Endothelial cell (in vitro differentiated cells): ENCODE measurements at regions not wholly inside any gene's neighbourhood (a gene's known extent, or its start where the extent isn't known, plus 50 kb on each side); places are given as distances from the start of the nearest gene placed in this dataset.
"Not testable (repeated sequence)": the region's sequence is repeated elsewhere in the genome, so short reads cannot be mapped to it uniquely, and the experiment has no call there.

Experiments used
- DNase-seq: peaks from one replicate; pipeline ENCODE4 v3.0.0; 2021; ENCODE audit warnings: low spot score
- H3K27ac Mint-ChIP-seq: one replicate; pipeline ENCODE4 v1.8.0; 2021; ENCODE audit warnings: mixed read lengths, inconsistent platforms; ENCODE audit not compliant: unreplicated experiment
- H3K27me3 Mint-ChIP-seq: one replicate; pipeline ENCODE4 v1.8.0; 2021; ENCODE audit warnings: mild to moderate bottlenecking, moderate library complexity, mixed read lengths, inconsistent platforms; ENCODE audit not compliant: unreplicated experiment
- H3K36me3 Mint-ChIP-seq: one replicate; pipeline ENCODE4 v1.8.0; 2021; ENCODE audit warnings: mild to moderate bottlenecking, low read depth, mixed read lengths, inconsistent platforms; ENCODE audit not compliant: unreplicated experiment
- H3K4me1 Mint-ChIP-seq: one replicate; pipeline ENCODE4 v1.8.0; 2021; ENCODE audit warnings: mild to moderate bottlenecking, mixed read lengths, inconsistent platforms; ENCODE audit not compliant: unreplicated experiment
- H3K4me3 Mint-ChIP-seq: one replicate; pipeline ENCODE4 v1.8.0; 2021; ENCODE audit warnings: mild to moderate bottlenecking, mixed read lengths, inconsistent platforms; ENCODE audit not compliant: unreplicated experiment
- H3K9me3 Mint-ChIP-seq: one replicate; pipeline ENCODE4 v1.8.0; 2021; ENCODE audit warnings: mixed read lengths, inconsistent platforms; ENCODE audit not compliant: unreplicated experiment
- CTCF ChIP-seq: fragments of 200-600 bp; sonication (generic); IDR thresholded peaks from one replicate; pipeline ENCODE4 v1.5.0; 2021; ENCODE audit warnings: antibody characterized with exemption; ENCODE audit not compliant: unreplicated experiment

GRCh38 chr11:21775911-21776310 lies 417.0 kb upstream of the ANO5 start:
- no peaks in the 10 kb centered on the region for H3K36me3 Mint-ChIP-seq
- no peak for TF ChIP-seq CTCF
- H3K9me3 Mint-ChIP-seq, result no peaks in the 10 kb centered on the region
- no peak for DNase-seq
- H3K4me1 Mint-ChIP-seq, result no peaks in the 10 kb centered on the region
- no peaks in the 10 kb centered on the region for H3K27me3 Mint-ChIP-seq
- H3K27ac Mint-ChIP-seq, result no peak overlapping the region
- H3K4me3 Mint-ChIP-seq, result no peak overlapping the region

- DNase-seq, result no peak
- H3K36me3 Mint-ChIP-seq, result no peaks in the 10 kb centered on the region
- no peak overlapping the region for H3K27ac Mint-ChIP-seq
- no peaks in the 10 kb centered on the region for H3K4me1 Mint-ChIP-seq
- H3K9me3 Mint-ChIP-seq, result no peaks in the 10 kb centered on the region
- no peaks in the 10 kb centered on the region for H3K27me3 Mint-ChIP-seq
- TF ChIP-seq CTCF, result no peak
- no peak overlapping the region for H3K4me3 Mint-ChIP-seq
Observed at GRCh38 chr11:21783954-21784353, 408.9 kb upstream of the ANO5 start.

- no peak for DNase-seq
- Mint-ChIP-seq H3K4me1 (no peaks in the 10 kb centered on the region), H3K27ac (no peak overlapping the region), H3K27me3 (no peaks in the 10 kb centered on the region), H3K9me3 (no peaks in the 10 kb centered on the region), H3K36me3 (no peaks in the 10 kb centered on the region), H3K4me3 (no peak overlapping the region)
- no peak for TF ChIP-seq CTCF
Observed at GRCh38 chr11:21785351-21785750, 407.5 kb upstream of the ANO5 start.

GRCh38 chr11:21794306-21794705 lies 398.6 kb upstream of the ANO5 start:
- Mint-ChIP-seq H3K4me3 (no peak overlapping the region), H3K36me3 (no peaks in the 10 kb centered on the region), H3K27me3 (no peaks in the 10 kb centered on the region), H3K27ac (no peak overlapping the region), H3K4me1 (no peaks in the 10 kb centered on the region), H3K9me3 (no peaks in the 10 kb centered on the region)
- no peak for DNase-seq
- no peak for TF ChIP-seq CTCF

DNA sequence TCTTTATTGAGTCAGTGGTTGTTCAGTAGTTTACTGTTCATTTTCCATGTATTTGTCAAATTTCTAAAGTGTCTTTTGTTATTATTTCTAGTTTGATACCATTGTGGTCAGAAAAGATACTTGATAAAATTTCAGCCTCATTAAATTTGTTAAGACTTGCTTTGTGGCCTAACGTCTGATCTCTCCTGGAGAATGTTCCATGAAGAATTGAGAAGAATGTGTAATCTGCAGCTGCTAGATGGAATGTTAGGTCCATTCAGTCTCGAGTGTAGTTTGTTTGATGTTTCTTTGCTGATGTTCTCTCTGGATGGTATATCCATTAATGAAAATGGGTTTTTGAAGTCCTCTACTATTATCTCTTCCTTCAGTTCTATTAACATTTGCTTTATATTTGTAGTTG lies 394.7 kb upstream of the ANO5 start:
- no peaks in the 10 kb centered on the region for H3K36me3 Mint-ChIP-seq
- no peak overlapping the region for H3K4me3 Mint-ChIP-seq
- DNase-seq, result no peak
- no peaks in the 10 kb centered on the region for H3K4me1 Mint-ChIP-seq
- H3K9me3 Mint-ChIP-seq, result peaks cover 5% of the 10 kb centered on the region
- H3K27me3 Mint-ChIP-seq, result peaks cover 3% of the 10 kb centered on the region
- TF ChIP-seq CTCF, result no peak
- H3K27ac Mint-ChIP-seq, result no peak overlapping the region

GRCh38 chr11:21804523-21804922 lies 388.4 kb upstream of the ANO5 start:
- not testable (repeated sequence) for H3K27me3 Mint-ChIP-seq, H3K4me1 Mint-ChIP-seq, DNase-seq, H3K36me3 Mint-ChIP-seq, H3K4me3 Mint-ChIP-seq, H3K27ac Mint-ChIP-seq
- H3K9me3 Mint-ChIP-seq, result peaks cover 12% of the 10 kb centered on the region
